ENCODE measurements at regions not wholly inside any gene's neighbourhood (a gene's known extent, or its start where the extent isn't known, plus 50 kb on each side); places are given as distances from the start of the nearest gene placed in this dataset.
A peak's percentile ranks its signal among the peaks of the same experiment; 100 is the strongest.
"Not testable (repeated sequence)": the region's sequence is repeated elsewhere in the genome, so short reads cannot be mapped to it uniquely, and the experiment has no call there.

- Histone ChIP-seq H3K9ac (ENCODE audit: low read length in 5 of 5) (no peak overlapping the region), H3K27me3 (ENCODE audit: control insufficient read depth in 5 of 5, insufficient read depth in 4 of 5, low read length in 5 of 5) (no peaks in the 10 kb centered on the region), H3K4me1 (ENCODE audit: control insufficient read depth in 5 of 5, insufficient read depth in 5 of 5, low read length in 5 of 5) (no peaks in the 10 kb centered on the region), H3K36me3 (ENCODE audit: control insufficient read depth in 5 of 5, insufficient read depth in 5 of 5, low read length in 5 of 5) (no peaks in the 10 kb centered on the region), H3K27ac (ENCODE audit: low read depth, low read length) (no peak overlapping the region), H3K4me3 (ENCODE audit: low read depth in 1 of 5, low read length in 5 of 5) (no peak overlapping the region), H3K9me3 (ENCODE audit: control insufficient read depth in 5 of 5, low read length in 5 of 5) (peaks cover 0 to 18% (median 12%) of the 10 kb centered on the region in 5 donors)
Measured at GRCh38 chr12:46635818-46636217, 190.0 kb downstream of the SLC38A4 start.

GRCh38 chr12:46629331-46630229 is 196.2 kb downstream of the SLC38A4 start:
- Histone ChIP-seq H3K9me3 (ENCODE audit: control insufficient read depth in 5 of 5, low read length in 5 of 5) (peaks cover 0 to 5% (median 3%) of the 10 kb centered on the region in 5 donors), H3K27ac (ENCODE audit: low read depth, low read length) (no peak overlapping the region), H3K4me1 (ENCODE audit: control insufficient read depth in 5 of 5, insufficient read depth in 5 of 5, low read length in 5 of 5) (peaks cover 0 to 3% (median 0%) of the 10 kb centered on the region in 5 donors), H3K36me3 (ENCODE audit: control insufficient read depth in 5 of 5, insufficient read depth in 5 of 5, low read length in 5 of 5) (no peaks in the 10 kb centered on the region), H3K4me3 (ENCODE audit: low read depth in 1 of 5, low read length in 5 of 5) (no peak overlapping the region), H3K9ac (ENCODE audit: low read length in 5 of 5) (no peak overlapping the region), H3K27me3 (ENCODE audit: control insufficient read depth in 5 of 5, insufficient read depth in 4 of 5, low read length in 5 of 5) (no peaks in the 10 kb centered on the region)

GRCh38 chr12:46628176-46628575 is 197.6 kb downstream of the SLC38A4 start:
- Histone ChIP-seq H3K9ac (ENCODE audit: low read length in 5 of 5) (no peak overlapping the region), H3K9me3 (ENCODE audit: control insufficient read depth in 5 of 5, low read length in 5 of 5) (peaks cover 0 to 2% (median 0%) of the 10 kb centered on the region in 5 donors), H3K27me3 (ENCODE audit: control insufficient read depth in 5 of 5, insufficient read depth in 4 of 5, low read length in 5 of 5) (no peaks in the 10 kb centered on the region), H3K4me3 (ENCODE audit: low read depth in 1 of 5, low read length in 5 of 5) (no peak overlapping the region), H3K4me1 (ENCODE audit: control insufficient read depth in 5 of 5, insufficient read depth in 5 of 5, low read length in 5 of 5) (peaks cover 0 to 3% (median 0%) of the 10 kb centered on the region in 5 donors), H3K27ac (ENCODE audit: low read depth, low read length) (no peak overlapping the region), H3K36me3 (ENCODE audit: control insufficient read depth in 5 of 5, insufficient read depth in 5 of 5, low read length in 5 of 5) (no peaks in the 10 kb centered on the region)

DNA sequence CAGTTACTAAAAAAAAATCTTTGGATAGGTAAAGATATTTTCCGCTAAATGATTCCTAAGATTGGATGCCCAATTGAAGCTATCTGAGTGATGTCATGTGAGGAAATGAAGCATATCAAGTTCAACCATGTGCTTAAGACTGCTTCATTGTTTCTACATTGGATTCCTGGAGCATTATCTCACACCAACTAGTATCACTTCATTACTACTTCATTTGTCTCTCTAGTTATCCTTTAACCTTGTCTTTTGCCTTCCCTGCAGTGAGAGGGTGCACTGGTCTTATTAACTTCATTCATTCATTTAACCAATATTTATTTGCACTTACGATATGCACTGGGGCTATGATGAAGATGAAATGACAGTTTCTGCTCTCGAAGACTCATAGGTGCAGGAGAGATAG is 198.1 kb downstream of the SLC38A4 start:
- no peaks in the 10 kb centered on the region for H3K36me3 ChIP-seq (ENCODE audit: control insufficient read depth in 5 of 5, insufficient read depth in 5 of 5, low read length in 5 of 5)
- H3K9ac ChIP-seq (ENCODE audit: low read length in 5 of 5): no peak overlapping the region
- peaks cover 0 to 3% (median 0%) of the 10 kb centered on the region in 5 donors for H3K4me1 ChIP-seq (ENCODE audit: control insufficient read depth in 5 of 5, insufficient read depth in 5 of 5, low read length in 5 of 5)
- no peaks in the 10 kb centered on the region for H3K27me3 ChIP-seq (ENCODE audit: control insufficient read depth in 5 of 5, insufficient read depth in 4 of 5, low read length in 5 of 5)
- H3K27ac ChIP-seq (ENCODE audit: low read depth, low read length): no peak overlapping the region
- no peaks in the 10 kb centered on the region for H3K9me3 ChIP-seq (ENCODE audit: control insufficient read depth in 5 of 5, low read length in 5 of 5)
- no peak overlapping the region for H3K4me3 ChIP-seq (ENCODE audit: low read depth in 1 of 5, low read length in 5 of 5)

DNA sequence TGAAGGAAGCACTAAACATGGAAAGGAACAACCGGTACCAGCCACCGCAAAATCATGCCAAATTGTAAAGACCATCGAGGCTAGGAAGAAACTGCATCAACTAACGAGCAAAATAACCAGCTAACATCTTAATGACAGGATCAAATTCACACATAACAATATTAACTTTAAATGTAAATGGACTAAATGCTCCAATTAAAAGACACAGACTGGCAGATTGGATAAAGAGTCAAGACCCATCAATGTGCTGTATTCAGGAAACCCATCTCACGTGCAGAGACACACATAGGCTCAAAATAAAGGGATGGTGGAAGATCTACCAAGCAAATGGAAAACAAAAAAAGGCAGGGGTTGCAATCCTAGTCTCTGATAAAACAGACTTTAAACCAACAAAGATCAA is 206.3 kb downstream of the SLC38A4 start:
- H3K27ac ChIP-seq (ENCODE audit: low read depth, low read length); H3K9me3 ChIP-seq (ENCODE audit: control insufficient read depth in 5 of 5, low read length in 5 of 5); H3K9ac ChIP-seq (ENCODE audit: low read length in 5 of 5); H3K4me3 ChIP-seq (ENCODE audit: low read depth in 1 of 5, low read length in 5 of 5); H3K36me3 ChIP-seq (ENCODE audit: control insufficient read depth in 5 of 5, insufficient read depth in 5 of 5, low read length in 5 of 5); H3K4me1 ChIP-seq (ENCODE audit: control insufficient read depth in 5 of 5, insufficient read depth in 5 of 5, low read length in 5 of 5); H3K27me3 ChIP-seq (ENCODE audit: control insufficient read depth in 5 of 5, insufficient read depth in 4 of 5, low read length in 5 of 5): not testable (repeated sequence)

DNA sequence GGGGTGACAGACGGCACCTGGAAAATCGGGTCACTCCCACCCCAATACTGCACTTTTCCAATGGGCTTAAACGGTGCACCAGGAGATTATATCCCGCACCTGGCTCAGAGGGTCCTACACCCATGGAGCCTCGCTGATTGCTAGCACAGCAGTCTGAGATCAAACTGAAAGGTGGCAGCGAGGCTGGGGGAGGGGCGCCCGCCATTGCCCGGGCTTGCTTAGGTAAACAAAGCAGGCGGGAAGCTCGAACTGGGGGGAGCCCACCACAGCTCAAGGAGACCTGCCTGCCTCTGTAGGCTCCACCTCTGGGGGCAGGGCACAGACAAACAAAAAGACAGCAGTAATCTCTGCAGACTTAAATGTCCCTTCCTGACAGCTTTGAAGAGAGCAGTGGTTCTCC is 208.1 kb downstream of the SLC38A4 start:
- not testable (repeated sequence) for H3K4me1 ChIP-seq (ENCODE audit: control insufficient read depth in 5 of 5, insufficient read depth in 5 of 5, low read length in 5 of 5); H3K36me3 ChIP-seq (ENCODE audit: control insufficient read depth in 5 of 5, insufficient read depth in 5 of 5, low read length in 5 of 5); H3K9ac ChIP-seq (ENCODE audit: low read length in 5 of 5); H3K27me3 ChIP-seq (ENCODE audit: control insufficient read depth in 5 of 5, insufficient read depth in 4 of 5, low read length in 5 of 5); H3K9me3 ChIP-seq (ENCODE audit: control insufficient read depth in 5 of 5, low read length in 5 of 5); H3K27ac ChIP-seq (ENCODE audit: low read depth, low read length); H3K4me3 ChIP-seq (ENCODE audit: low read depth in 1 of 5, low read length in 5 of 5)

DNA sequence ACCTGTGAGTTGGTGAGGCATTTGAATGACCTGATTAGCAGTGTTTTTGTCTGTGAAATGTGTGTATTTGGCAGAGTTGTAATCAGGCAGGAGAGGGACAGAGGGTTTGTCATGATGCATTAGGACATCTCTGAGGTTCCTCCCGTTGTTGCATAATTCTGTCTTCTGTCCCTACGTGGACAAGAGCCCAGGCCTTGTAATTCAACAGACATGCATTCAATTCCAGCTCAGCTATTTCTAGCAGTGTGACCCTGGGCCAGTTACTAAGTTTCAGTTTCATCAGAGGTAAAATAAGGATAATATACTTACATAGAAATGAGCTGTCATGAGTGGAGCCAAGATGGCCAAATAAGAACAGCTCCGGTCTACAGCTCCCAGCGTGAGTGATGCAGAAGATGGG is 208.6 kb downstream of the SLC38A4 start:
- no peak overlapping the region for H3K4me3 ChIP-seq (ENCODE audit: low read depth in 1 of 5, low read length in 5 of 5)
- peaks cover 0 to 9% (median 4%) of the 10 kb centered on the region in 5 donors for H3K4me1 ChIP-seq (ENCODE audit: control insufficient read depth in 5 of 5, insufficient read depth in 5 of 5, low read length in 5 of 5)
- no peak overlapping the region for H3K9ac ChIP-seq (ENCODE audit: low read length in 5 of 5)
- H3K27me3 ChIP-seq (ENCODE audit: control insufficient read depth in 5 of 5, insufficient read depth in 4 of 5, low read length in 5 of 5): no peaks in the 10 kb centered on the region
- H3K27ac ChIP-seq (ENCODE audit: low read depth, low read length): peak overlapping the region; percentile 43
- no peaks in the 10 kb centered on the region for H3K9me3 ChIP-seq (ENCODE audit: control insufficient read depth in 5 of 5, low read length in 5 of 5)
- no peaks in the 10 kb centered on the region for H3K36me3 ChIP-seq (ENCODE audit: control insufficient read depth in 5 of 5, insufficient read depth in 5 of 5, low read length in 5 of 5)

- H3K4me3 ChIP-seq (ENCODE audit: low read depth in 1 of 5, low read length in 5 of 5): no peak overlapping the region
- H3K4me1 ChIP-seq (ENCODE audit: control insufficient read depth in 5 of 5, insufficient read depth in 5 of 5, low read length in 5 of 5): peaks cover 0 to 8% (median 4%) of the 10 kb centered on the region in 5 donors
- no peaks in the 10 kb centered on the region for H3K27me3 ChIP-seq (ENCODE audit: control insufficient read depth in 5 of 5, insufficient read depth in 4 of 5, low read length in 5 of 5)
- H3K36me3 ChIP-seq (ENCODE audit: control insufficient read depth in 5 of 5, insufficient read depth in 5 of 5, low read length in 5 of 5): no peaks in the 10 kb centered on the region
- no peak overlapping the region for H3K9ac ChIP-seq (ENCODE audit: low read length in 5 of 5)
- H3K27ac ChIP-seq (ENCODE audit: low read depth, low read length): no peak overlapping the region
- H3K9me3 ChIP-seq (ENCODE audit: control insufficient read depth in 5 of 5, low read length in 5 of 5): no peaks in the 10 kb centered on the region
Measured at GRCh38 chr12:46610754-46611153, 215.0 kb downstream of the SLC38A4 start.

- peak overlapping the region; percentile 33 for H3K27ac ChIP-seq (ENCODE audit: low read depth, low read length)
- H3K36me3 ChIP-seq (ENCODE audit: control insufficient read depth in 5 of 5, insufficient read depth in 5 of 5, low read length in 5 of 5): no peaks in the 10 kb centered on the region
- H3K9me3 ChIP-seq (ENCODE audit: control insufficient read depth in 5 of 5, low read length in 5 of 5): no peaks in the 10 kb centered on the region
- H3K4me1 ChIP-seq (ENCODE audit: control insufficient read depth in 5 of 5, insufficient read depth in 5 of 5, low read length in 5 of 5): peaks cover 0 to 8% (median 4%) of the 10 kb centered on the region in 5 donors
- H3K27me3 ChIP-seq (ENCODE audit: control insufficient read depth in 5 of 5, insufficient read depth in 4 of 5, low read length in 5 of 5): no peaks in the 10 kb centered on the region
- no peak overlapping the region for H3K9ac ChIP-seq (ENCODE audit: low read length in 5 of 5)
- no peak overlapping the region for H3K4me3 ChIP-seq (ENCODE audit: low read depth in 1 of 5, low read length in 5 of 5)
Measured at GRCh38 chr12:46609674-46610073, 216.1 kb downstream of the SLC38A4 start.

- H3K4me3 ChIP-seq (ENCODE audit: low read depth in 1 of 5, low read length in 5 of 5): no peak overlapping the region
- H3K27ac ChIP-seq (ENCODE audit: low read depth, low read length): peak overlapping the region; percentile 33
- no peak overlapping the region for H3K9ac ChIP-seq (ENCODE audit: low read length in 5 of 5)
- H3K27me3 ChIP-seq (ENCODE audit: control insufficient read depth in 5 of 5, insufficient read depth in 4 of 5, low read length in 5 of 5): no peaks in the 10 kb centered on the region
- no peaks in the 10 kb centered on the region for H3K36me3 ChIP-seq (ENCODE audit: control insufficient read depth in 5 of 5, insufficient read depth in 5 of 5, low read length in 5 of 5)
- H3K9me3 ChIP-seq (ENCODE audit: control insufficient read depth in 5 of 5, low read length in 5 of 5): no peaks in the 10 kb centered on the region
- H3K4me1 ChIP-seq (ENCODE audit: control insufficient read depth in 5 of 5, insufficient read depth in 5 of 5, low read length in 5 of 5): peaks cover 0 to 8% (median 4%) of the 10 kb centered on the region in 5 donors
Measured at GRCh38 chr12:46609273-46609623, 216.5 kb downstream of the SLC38A4 start.

All from subcutaneous abdominal adipose tissue (tissue), 5 donors.